PC-9 (cell line): ENCODE measurements at regions not wholly inside any gene's neighbourhood (a gene's known extent, or its start where the extent isn't known, plus 50 kb on each side); places are given as distances from the start of the nearest gene placed in this dataset.

Experiments
- BruUV-seq: library from RNA; stranded (reverse); fragments of 400-500 nt; replicated peaks from 2 replicates; lab custom pipeline; 2021; lab: Mats Ljungman, UMichigan
- CTCF ChIA-PET: fragments of 300-600 bp; sonication (Branson Sonifier 250); formaldehyde crosslinking; loops from one replicate; lab custom pipeline; 2022; ENCODE audit warnings: antibody characterized with exemption; lab: Charles Lee
- POLR2A ChIA-PET: fragments of 300-600 bp; sonication (Branson Sonifier 250); formaldehyde crosslinking; loops from one replicate; lab custom pipeline; 2022; ENCODE audit warnings: antibody characterized with exemption; ENCODE audit not compliant: unreplicated experiment; lab: Charles Lee
- DNase-seq, 2 experiments: peaks; one replicate each; pipeline versions ENCODE4 v3.0.0 to v3.0.0-alpha.2; 2015 to 2022; ENCODE audit warnings: mixed read lengths in 1 of 2
- H2AFZ ChIP-seq: fragments of 200-600 bp; sonication (generic); 2 replicates; pipeline ENCODE4 v1.8.1; 2017; ENCODE audit warnings: antibody characterized with exemption
- H3F3A ChIP-seq: fragments of 200-600 bp; sonication (generic); 2 replicates; pipeline ENCODE4 v1.8.1; 2017; ENCODE audit warnings: antibody characterized with exemption, mild to moderate bottlenecking, low read depth; ENCODE audit not compliant: insufficient read depth
- H3K27ac ChIP-seq: fragments of 200-600 bp; sonication (generic); 2 replicates; pipeline ENCODE4 v1.6.1; 2016; ENCODE audit warnings: mixed run types
- H3K27me3 ChIP-seq: fragments of 200-600 bp; sonication (generic); 2 replicates; pipeline ENCODE4 v1.6.1; 2016; ENCODE audit warnings: low read depth, mixed run types; ENCODE audit not compliant: insufficient read depth
- H3K36me3 ChIP-seq: fragments of 200-600 bp; sonication (generic); 2 replicates; pipeline ENCODE4 v1.6.1; 2016; ENCODE audit warnings: low read depth, mixed run types
- H3K4me1 ChIP-seq: fragments of 200-600 bp; sonication (generic); replicated peaks from 2 replicates; pipeline ENCODE4 v1.6.1; 2016; ENCODE audit warnings: mixed run types; ENCODE audit not compliant: insufficient read depth
- H3K4me2 ChIP-seq: fragments of 200-600 bp; sonication (generic); 2 replicates; pipeline ENCODE4 v1.6.1; 2017; ENCODE audit warnings: mixed run types
- H3K4me3 ChIP-seq: fragments of 200-600 bp; sonication (generic); 2 replicates; pipeline ENCODE4 v1.6.1; 2016; ENCODE audit warnings: mixed run types
- H3K79me2 ChIP-seq: fragments of 200-600 bp; sonication (generic); 2 replicates; pipeline ENCODE4 v1.6.1; 2017; ENCODE audit warnings: low read depth, mixed run types
- H3K9me2 ChIP-seq: fragments of 200-600 bp; sonication (generic); 2 replicates; pipeline ENCODE4 v1.8.1; 2017; ENCODE audit warnings: mild to moderate bottlenecking; ENCODE audit not compliant: insufficient read depth
- H3K9me3 ChIP-seq: fragments of 200-600 bp; sonication (generic); 2 replicates; pipeline ENCODE4 v1.8.1; 2016; ENCODE audit warnings: low read depth; ENCODE audit not compliant: insufficient read depth
- H4K20me1 ChIP-seq: fragments of 200-600 bp; sonication (generic); 2 replicates; pipeline ENCODE4 v1.8.1; 2017; ENCODE audit not compliant: insufficient read depth
- CTCF ChIP-seq: fragments of 200-600 bp; sonication (generic); conservative IDR thresholded peaks from 2 replicates; pipeline ENCODE4 v1.6.1; 2017; ENCODE audit warnings: mixed run types, antibody characterized with exemption, mild to moderate bottlenecking, moderate library complexity
- EZH2 ChIP-seq: fragments of 200-600 bp; sonication (generic); IDR thresholded peaks from 2 replicates; pipeline ENCODE4 v1.8.0; 2017; ENCODE audit warnings: antibody characterized with exemption, low read depth
- intact Hi-C: fragments of 100-400 bp; cut with micrococcal nuclease; formaldehyde crosslinking; loops from one replicate; pipeline ENCODE4 v1.10.0; 2022; ENCODE audit not compliant: unreplicated experiment

DNA sequence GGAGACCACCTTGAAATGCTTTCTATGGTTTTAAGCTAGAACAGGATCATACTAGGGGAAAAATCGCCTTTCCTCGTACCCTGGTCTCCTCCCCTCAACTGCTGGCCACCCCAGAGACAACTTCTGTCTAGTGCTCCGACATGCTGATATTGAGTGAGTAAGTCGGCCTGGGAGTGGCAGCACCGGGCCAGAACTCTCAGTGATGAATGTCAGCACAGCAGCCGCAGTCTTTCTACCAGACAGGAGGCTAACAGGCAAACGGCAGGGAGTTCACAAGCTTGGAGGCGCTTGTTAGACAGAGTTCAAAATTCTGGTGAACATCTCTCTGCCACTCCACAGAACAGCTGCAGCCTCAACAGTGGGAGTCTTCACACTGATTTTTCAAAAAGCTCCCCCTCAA, 716.9 kb downstream of the ADGRL2 start:
- BruUV-seq = no TSS peak
- Histone ChIP-seq H2AFZ (no peak overlapping the region), H3K27ac (no peak overlapping the region), H3K4me2 (no peak overlapping the region), H3F3A (no peaks in the 10 kb centered on the region), H3K9me3 (no peaks in the 10 kb centered on the region), H3K9me2 (no peaks in the 10 kb centered on the region), H3K36me3 (no peaks in the 10 kb centered on the region), H3K79me2 (no peaks in the 10 kb centered on the region), H3K27me3 (no peaks in the 10 kb centered on the region), H4K20me1 (no peaks in the 10 kb centered on the region), H3K4me1 (no peaks in the 10 kb centered on the region), H3K4me3 (no peak overlapping the region)
- intact Hi-C loops = no loop called here
- TF ChIP-seq EZH2 (no peak), CTCF (no peak)
- DNase-seq = no peak
- ChIA-PET CTCF (no interaction called here), POLR2A (no interaction called here)

- intact Hi-C loops = no loop called here
- ChIA-PET CTCF (no interaction called here), POLR2A (no interaction called here)
- BruUV-seq = no TSS peak
- Histone ChIP-seq H3K27me3 (no peaks in the 10 kb centered on the region), H3K4me2 (no peak overlapping the region), H3K9me2 (no peaks in the 10 kb centered on the region), H3K9me3 (no peaks in the 10 kb centered on the region), H3F3A (no peaks in the 10 kb centered on the region), H3K27ac (no peak overlapping the region), H3K36me3 (no peaks in the 10 kb centered on the region), H2AFZ (no peak overlapping the region), H4K20me1 (no peaks in the 10 kb centered on the region), H3K4me1 (no peaks in the 10 kb centered on the region), H3K4me3 (no peak overlapping the region), H3K79me2 (no peaks in the 10 kb centered on the region)
- TF ChIP-seq EZH2 = no peak
- TF ChIP-seq CTCF = no peak
- DNase-seq = no peak
These were observed 714.9 kb downstream of the ADGRL2 start for GRCh38 chr1:82515650-82516049.

GRCh38 chr1:82511441-82511840, 710.7 kb downstream of the ADGRL2 start:
- Histone ChIP-seq H3K4me2 (no peak overlapping the region), H3F3A (no peaks in the 10 kb centered on the region), H3K27me3 (no peaks in the 10 kb centered on the region), H2AFZ (no peak overlapping the region), H4K20me1 (no peaks in the 10 kb centered on the region; the same call in 1 of the 2 replicates), H3K4me1 (no peaks in the 10 kb centered on the region), H3K27ac (no peak overlapping the region), H3K4me3 (no peak overlapping the region), H3K79me2 (no peaks in the 10 kb centered on the region), H3K9me3 (no peaks in the 10 kb centered on the region), H3K36me3 (no peaks in the 10 kb centered on the region), H3K9me2 (no peaks in the 10 kb centered on the region)
- no peak for TF ChIP-seq EZH2
- no peak for TF ChIP-seq CTCF
- intact Hi-C loops = no loop called here
- CTCF ChIA-PET = no interaction called here
- POLR2A ChIA-PET = interaction anchor here (0.5 kb wide), 1 partner anchor 672 kb away, joined by 6 read pairs; no protein-coding TSS in a partner anchor
- no peak for DNase-seq
- BruUV-seq = no TSS peak
